A673 (cell line): ENCODE measurements at regions not wholly inside any gene's neighbourhood (a gene's known extent, or its start where the extent isn't known, plus 50 kb on each side); places are given as distances from the start of the nearest gene placed in this dataset.
A peak's percentile ranks its signal among the peaks of the same experiment; 100 is the strongest.

Experiments used
- BruUV-seq: library from RNA; stranded (reverse); fragments of 400-500 nt; replicated peaks from 2 replicates; lab custom pipeline; 2021; lab: Mats Ljungman, UMichigan
- CTCF ChIA-PET: fragments of 300-600 bp; sonication (Branson Sonifier 250); formaldehyde crosslinking; loops from one replicate; lab custom pipeline; 2022; ENCODE audit warnings: antibody characterized with exemption; lab: Charles Lee
- POLR2A ChIA-PET: fragments of 300-600 bp; sonication (Branson Sonifier 250); formaldehyde crosslinking; loops from one replicate; lab custom pipeline; 2022; ENCODE audit warnings: antibody characterized with exemption; ENCODE audit not compliant: low non-redundant PET; lab: Charles Lee
- DNase-seq: peaks from one replicate; pipeline ENCODE4 v3.0.0-alpha.2; 2015; ENCODE audit warnings: low spot score
- H3K27ac ChIP-seq: fragments of 200-600 bp; sonication (generic); 2 replicates; pipeline ENCODE4 v1.5.1; 2016; ENCODE audit warnings: mixed run types, low read depth, mild to moderate bottlenecking, mixed read lengths, antibody characterized with exemption, low read length; ENCODE audit not compliant: poor library complexity, severe bottlenecking
- H3K27me3 ChIP-seq: fragments of 200-600 bp; sonication (generic); replicated peaks from 2 replicates; pipeline ENCODE4 v1.6.1; 2017; ENCODE audit warnings: mixed run types, low read depth, mild to moderate bottlenecking, mixed read lengths, antibody characterized with exemption, low read length; ENCODE audit not compliant: insufficient read depth, poor library complexity
- H3K36me3 ChIP-seq: fragments of 200-600 bp; sonication (generic); 2 replicates; pipeline ENCODE4 v1.6.1; 2016; ENCODE audit warnings: mixed run types, mild to moderate bottlenecking, mixed read lengths, antibody characterized with exemption, low read length; ENCODE audit not compliant: insufficient read depth, poor library complexity, severe bottlenecking
- H3K4me1 ChIP-seq: fragments of 200-600 bp; sonication (generic); 2 replicates; pipeline ENCODE4 v1.6.1; 2017; ENCODE audit warnings: mixed run types, mild to moderate bottlenecking, mixed read lengths, antibody characterized with exemption, low read length; ENCODE audit not compliant: insufficient read depth, poor library complexity, severe bottlenecking
- H3K4me3 ChIP-seq: fragments of 200-600 bp; sonication (generic); 2 replicates; pipeline ENCODE4 v1.5.1; 2016; ENCODE audit warnings: low read depth, mixed run types, mild to moderate bottlenecking, mixed read lengths, low read length; ENCODE audit not compliant: poor library complexity, severe bottlenecking
- H3K9me3 ChIP-seq: fragments of 200-600 bp; sonication (generic); 2 replicates; pipeline ENCODE4 v1.6.1; 2016; ENCODE audit warnings: mixed run types, low read depth, mild to moderate bottlenecking, mixed read lengths, antibody characterized with exemption, low read length; ENCODE audit not compliant: poor library complexity, severe bottlenecking
- EZH2 ChIP-seq: fragments of 200-600 bp; sonication (generic); IDR thresholded peaks from 2 replicates; pipeline ENCODE4 v1.6.1; 2017; ENCODE audit warnings: borderline replicate concordance, low read depth, mild to moderate bottlenecking, mixed read lengths, antibody characterized with exemption, low read length; ENCODE audit not compliant: poor library complexity, severe bottlenecking
- intact Hi-C: fragments of 100-400 bp; cut with micrococcal nuclease; formaldehyde crosslinking; loops from one replicate; pipeline ENCODE4 v1.10.0; 2022; ENCODE audit not compliant: unreplicated experiment
- TF ChIP-seq, protein P1 (sequence below): fragments of 300-800, 200-600 bp; sonication (generic); conservative IDR thresholded peaks from 2 replicates; pipeline ENCODE4 v1.5.1; 2017; ENCODE audit warnings: low read depth, mild to moderate bottlenecking, antibody characterized with exemption, low read length, moderate library complexity, mixed read lengths

DNA sequence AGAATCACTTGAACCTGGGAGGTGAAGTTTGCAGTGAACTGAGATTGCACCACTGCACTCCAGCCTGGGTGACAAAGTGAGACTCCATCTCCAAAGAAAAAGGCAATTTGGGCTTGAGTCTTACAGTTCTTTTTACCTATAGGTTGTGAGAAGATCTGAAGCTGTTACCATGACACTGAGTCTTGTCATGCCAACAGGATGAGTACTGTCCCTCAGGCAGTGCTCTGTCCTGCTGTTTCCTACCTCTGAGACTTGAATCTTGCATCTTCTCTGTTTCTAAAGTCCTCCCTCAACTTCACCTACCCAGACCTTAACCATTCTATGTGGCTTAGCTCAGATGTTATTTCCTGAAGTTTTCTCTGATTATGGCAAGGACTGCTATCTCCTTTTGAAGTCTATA lies 400.8 kb upstream of the PRICKLE1 start:
- ChIA-PET CTCF (no interaction called here), POLR2A (no interaction called here)
- no peaks in the 10 kb centered on the region for H3K4me1 ChIP-seq

GRCh38 chr12:42987216-42987650 lies 397.7 kb upstream of the PRICKLE1 start:
- no TSS peak for BruUV-seq
- no peak overlapping the region for H3K4me3 ChIP-seq

More for the DNA sequence above, 400.8 kb upstream of the PRICKLE1 start:
- H3K36me3 ChIP-seq: no peaks in the 10 kb centered on the region
- H3K4me3 ChIP-seq: no peak overlapping the region
- no peaks in the 10 kb centered on the region for H3K27me3 ChIP-seq
- BruUV-seq: no TSS peak
- intact Hi-C loops: no loop called here
- no peak overlapping the region for H3K27ac ChIP-seq
- no peaks in the 10 kb centered on the region for H3K9me3 ChIP-seq
- TF ChIP-seq, protein P1, sequence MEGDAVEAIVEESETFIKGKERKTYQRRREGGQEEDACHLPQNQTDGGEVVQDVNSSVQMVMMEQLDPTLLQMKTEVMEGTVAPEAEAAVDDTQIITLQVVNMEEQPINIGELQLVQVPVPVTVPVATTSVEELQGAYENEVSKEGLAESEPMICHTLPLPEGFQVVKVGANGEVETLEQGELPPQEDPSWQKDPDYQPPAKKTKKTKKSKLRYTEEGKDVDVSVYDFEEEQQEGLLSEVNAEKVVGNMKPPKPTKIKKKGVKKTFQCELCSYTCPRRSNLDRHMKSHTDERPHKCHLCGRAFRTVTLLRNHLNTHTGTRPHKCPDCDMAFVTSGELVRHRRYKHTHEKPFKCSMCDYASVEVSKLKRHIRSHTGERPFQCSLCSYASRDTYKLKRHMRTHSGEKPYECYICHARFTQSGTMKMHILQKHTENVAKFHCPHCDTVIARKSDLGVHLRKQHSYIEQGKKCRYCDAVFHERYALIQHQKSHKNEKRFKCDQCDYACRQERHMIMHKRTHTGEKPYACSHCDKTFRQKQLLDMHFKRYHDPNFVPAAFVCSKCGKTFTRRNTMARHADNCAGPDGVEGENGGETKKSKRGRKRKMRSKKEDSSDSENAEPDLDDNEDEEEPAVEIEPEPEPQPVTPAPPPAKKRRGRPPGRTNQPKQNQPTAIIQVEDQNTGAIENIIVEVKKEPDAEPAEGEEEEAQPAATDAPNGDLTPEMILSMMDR: no peak
- no peak for TF ChIP-seq EZH2
- DNase-seq: no peak

DNA sequence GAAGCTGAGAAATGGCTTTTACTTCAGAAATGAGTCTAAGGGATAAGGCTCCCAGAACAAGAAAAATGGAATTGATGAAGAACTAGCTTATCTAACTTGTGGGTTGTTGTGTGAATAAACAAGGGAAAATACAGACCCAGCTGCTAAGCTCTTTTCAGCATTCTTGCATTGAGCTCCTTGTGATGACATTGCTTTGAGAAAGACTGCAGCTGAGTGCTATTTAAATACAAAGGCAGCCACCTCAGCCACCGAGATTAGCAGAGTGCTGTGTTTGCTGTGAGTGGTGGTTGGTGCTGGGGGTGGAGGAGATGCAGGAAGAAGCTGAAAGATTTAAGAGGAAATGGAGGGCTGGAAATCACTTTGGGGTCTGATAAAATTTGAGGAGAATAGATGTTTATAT lies 396.0 kb upstream of the PRICKLE1 start:
- BruUV-seq: no TSS peak

More at GRCh38 chr12:42987216-42987650, 397.7 kb upstream of the PRICKLE1 start:
- Histone ChIP-seq H3K4me1 (no peaks in the 10 kb centered on the region), H3K36me3 (no peaks in the 10 kb centered on the region), H3K9me3 (no peaks in the 10 kb centered on the region), H3K27me3 (no peaks in the 10 kb centered on the region), H3K27ac (no peak overlapping the region)
- TF ChIP-seq EZH2: no peak
- TF ChIP-seq, protein P1: no peak
- peak; percentile 2 for DNase-seq
- POLR2A ChIA-PET: no interaction called here
- CTCF ChIA-PET: no interaction called here
- intact Hi-C loops: no loop called here

More for the DNA sequence above, 396.0 kb upstream of the PRICKLE1 start:
- H3K4me3 ChIP-seq: no peak overlapping the region
- no peak for DNase-seq
- H3K27me3 ChIP-seq: no peaks in the 10 kb centered on the region
- intact Hi-C loops: no loop called here
- H3K27ac ChIP-seq: no peak overlapping the region
- no peaks in the 10 kb centered on the region for H3K36me3 ChIP-seq
- ChIA-PET CTCF (no interaction called here), POLR2A (no interaction called here)
- TF ChIP-seq, protein P1: no peak
- no peak for TF ChIP-seq EZH2
- no peaks in the 10 kb centered on the region for H3K4me1 ChIP-seq
- H3K9me3 ChIP-seq: no peaks in the 10 kb centered on the region
